ENCODE measurements at regions not wholly inside any gene's neighbourhood (a gene's known extent, or its start where the extent isn't known, plus 50 kb on each side); places are given as distances from the start of the nearest gene placed in this dataset.

DNA sequence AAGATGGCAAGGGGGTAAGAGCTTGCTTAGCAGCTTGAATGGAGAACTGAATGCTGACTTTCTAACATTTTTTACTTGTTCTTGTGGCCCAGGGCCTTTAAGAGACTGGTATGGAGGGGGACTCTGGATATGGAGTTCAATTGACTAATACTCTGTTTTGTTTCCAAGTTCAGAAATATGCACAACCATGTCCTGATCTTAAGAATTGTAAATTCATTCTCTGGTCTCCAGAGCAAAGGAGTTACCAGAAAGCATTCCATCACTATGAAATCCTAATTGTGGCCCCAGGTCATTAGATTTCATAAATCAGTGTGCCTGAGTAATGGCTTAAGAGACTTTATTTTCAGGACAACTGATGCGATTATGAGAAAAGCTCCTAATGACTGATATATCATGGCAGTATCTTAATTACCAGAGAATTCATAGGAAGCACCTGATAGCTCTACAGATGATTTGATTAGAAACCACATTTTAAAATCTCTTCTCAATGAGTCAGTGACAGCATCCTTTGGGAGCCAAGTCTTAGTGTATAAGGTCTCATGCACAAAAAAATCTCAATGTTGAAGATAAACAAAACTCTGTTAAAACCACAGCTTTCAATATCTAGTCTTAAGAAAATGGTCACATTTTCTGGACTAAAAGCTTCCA is 613.6 kb upstream of the KLF4 start:
- no peak overlapping the region for H3K4me3 ChIP-seq (ENCODE audit: low read depth, low read length)
- TF ChIP-seq CTCF (IDR thresholded peaks at IDR 0.05; ENCODE audit: insufficient read depth, low read depth, low read length, missing control alignments): no peak
- DNase-seq (ENCODE audit: low read depth): no peak

GRCh38 chr9:108101410-108101809 is 611.8 kb upstream of the KLF4 start:
- TF ChIP-seq CTCF (IDR thresholded peaks at IDR 0.05; ENCODE audit: insufficient read depth, low read depth, low read length, missing control alignments): no peak
- no peak overlapping the region for H3K4me3 ChIP-seq (ENCODE audit: low read depth, low read length)
- no peak for DNase-seq (ENCODE audit: low read depth)

- DNase-seq (ENCODE audit: low read depth): no peak
- no peak for TF ChIP-seq CTCF (IDR thresholded peaks at IDR 0.05; ENCODE audit: insufficient read depth, low read depth, low read length, missing control alignments)
- no peak overlapping the region for H3K4me3 ChIP-seq (ENCODE audit: low read depth, low read length)
Measured at GRCh38 chr9:108100571-108100970, 611.0 kb upstream of the KLF4 start.

GRCh38 chr9:108099854-108100253 is 610.3 kb upstream of the KLF4 start:
- no peak for DNase-seq (ENCODE audit: low read depth)
- TF ChIP-seq CTCF (IDR thresholded peaks at IDR 0.05; ENCODE audit: insufficient read depth, low read depth, low read length, missing control alignments): no peak
- no peak overlapping the region for H3K4me3 ChIP-seq (ENCODE audit: low read depth, low read length)

DNA sequence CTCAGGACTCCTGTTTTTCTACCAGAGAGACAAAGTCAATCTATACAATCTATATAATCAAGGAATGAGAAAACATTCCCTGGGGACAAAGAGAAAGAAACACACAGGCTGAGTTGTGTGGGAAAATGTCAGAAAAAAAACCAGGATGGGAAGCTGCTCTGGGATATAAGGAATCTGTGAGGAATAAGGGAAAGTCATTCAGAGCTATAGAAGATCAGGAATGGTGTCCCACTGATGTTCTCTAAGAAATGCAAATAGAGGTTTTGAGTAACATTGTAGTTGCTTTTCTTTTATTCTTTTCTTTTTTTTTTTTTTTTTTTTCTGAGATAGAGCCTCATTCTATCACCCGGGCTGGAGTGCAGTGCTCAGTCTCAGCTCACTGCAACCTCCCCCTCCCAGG is 605.9 kb upstream of the KLF4 start:
- DNase-seq (ENCODE audit: low read depth): no peak
- H3K4me3 ChIP-seq (ENCODE audit: low read depth, low read length): no peak overlapping the region
- TF ChIP-seq CTCF (IDR thresholded peaks at IDR 0.05; ENCODE audit: insufficient read depth, low read depth, low read length, missing control alignments): no peak

DNA sequence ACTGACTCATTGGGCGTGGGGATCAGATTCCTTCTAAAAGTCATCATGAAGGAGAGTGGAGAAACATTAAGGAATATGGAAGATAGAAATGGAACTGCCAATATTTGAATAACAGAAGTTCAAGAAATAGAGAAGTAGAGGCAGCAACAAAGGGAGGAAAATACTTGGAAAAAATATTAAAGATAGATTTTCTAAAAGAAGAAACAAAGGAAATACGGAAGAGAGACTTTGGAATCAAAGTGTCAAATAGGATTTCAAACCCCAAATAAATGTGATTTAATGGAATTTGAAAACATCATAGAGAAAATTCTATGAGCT is 605.1 kb upstream of the KLF4 start:
- H3K4me3 ChIP-seq (ENCODE audit: low read depth, low read length): no peak overlapping the region
- TF ChIP-seq CTCF (IDR thresholded peaks at IDR 0.05; ENCODE audit: insufficient read depth, low read depth, low read length, missing control alignments): no peak

More for the DNA sequence above, 605.1 kb upstream of the KLF4 start:
- DNase-seq (ENCODE audit: low read depth): no peak
